K562 (cell line): ENCODE measurements at regions not wholly inside any gene's neighbourhood (a gene's known extent, or its start where the extent isn't known, plus 50 kb on each side); places are given as distances from the start of the nearest gene placed in this dataset.

Experiments
- JUNB ChIP-seq: fragments of 450-650 bp; formaldehyde crosslinking; conservative IDR thresholded peaks from 2 replicates; pipeline ENCODE4 v1.4.0; 2020; ENCODE audit warnings: mild to moderate bottlenecking
- POLR2A ChIP-seq: fragments of 450-650 bp; conservative IDR thresholded peaks from 2 replicates; pipeline ENCODE4 v1.6.1; 2016
- SP2 ChIP-seq: IDR thresholded peaks from 2 replicates; pipeline ENCODE4 v1.6.1; 2011; ENCODE audit warnings: mild to moderate bottlenecking, low read depth, low read length, moderate library complexity; ENCODE audit not compliant: poor library complexity, severe bottlenecking; ENCODE audit errors: extremely low read depth
- TAF1 ChIP-seq: IDR thresholded peaks from 2 replicates; pipeline ENCODE4 v1.6.1; 2011; ENCODE audit warnings: mild to moderate bottlenecking, low read length, moderate library complexity; ENCODE audit not compliant: insufficient read depth, control insufficient read depth, severe bottlenecking; ENCODE audit errors: extremely low read depth
- TEAD4 ChIP-seq, 2 experiments: sonication (generic) in 1 of 2; formaldehyde crosslinking in 1 of 2; IDR thresholded peaks; 2 replicates each; pipeline versions ENCODE4 v1.6.1 to v1.8.0; 2012 to 2022; ENCODE audit warnings: borderline replicate concordance in 1 of 2, inconsistent platforms in 1 of 2, low read length in 1 of 2, mild to moderate bottlenecking in 1 of 2, missing genetic modification reagents in 1 of 2
- YY1 ChIP-seq, 3 experiments: IDR thresholded peaks; 2 replicates each; pipeline ENCODE4 v1.6.1; 2011; ENCODE audit warnings: low read length in 2 of 3, mild to moderate bottlenecking in 2 of 3, moderate library complexity in 2 of 3, borderline replicate concordance in 1 of 3, control low read depth in 1 of 3, low read depth in 1 of 3; ENCODE audit not compliant: insufficient read depth in 3 of 3, insufficient replicate concordance in 2 of 3, control insufficient read depth in 1 of 3, insufficient read length in 1 of 3; ENCODE audit errors: extremely low read depth in 1 of 3

DNA sequence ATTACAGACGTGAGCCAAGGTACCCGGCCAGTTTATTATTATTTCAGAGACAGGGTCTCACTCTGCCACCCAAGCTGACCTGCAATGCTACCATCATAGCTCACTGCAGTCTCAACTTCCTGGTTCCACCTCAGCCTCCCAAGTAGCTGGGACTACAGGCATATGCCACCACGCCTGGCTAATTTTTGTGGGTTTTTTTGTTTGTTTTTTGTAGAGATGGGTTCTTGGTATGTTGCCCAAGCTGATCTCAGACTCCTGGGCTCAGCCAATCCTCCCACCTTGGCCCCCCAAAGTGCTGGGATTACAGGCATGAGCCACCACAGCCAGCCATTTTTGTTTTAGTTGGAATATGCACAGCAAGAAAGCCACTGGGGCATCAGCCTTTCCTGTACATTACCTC is 115.7 kb downstream of the MRM1 start:
- TF ChIP-seq POLR2A (no peak), SP2 (no peak), TAF1 (no peak), TEAD4 (IDR thresholded peaks at IDR 0.05; ENCODE audit: low read length) (no peak), TEAD4 (CRISPR knock-in tag; IDR thresholded peaks at IDR 0.05; ENCODE audit: borderline replicate concordance) (no peak), YY1 (IDR thresholded peaks at IDR 0.05; ENCODE audit: borderline replicate concordance in 1 of 3, control insufficient read depth in 1 of 3, extremely low read depth in 1 of 3, insufficient read depth in 3 of 3, insufficient read length in 1 of 3, insufficient replicate concordance in 2 of 3, low read depth in 1 of 3, low read length in 2 of 3) (no peak), JUNB (CRISPR knock-in tag) (no peak)
